Mucosa of descending colon (tissue), 3 donors: ENCODE measurements at regions not wholly inside any gene's neighbourhood (a gene's known extent, or its start where the extent isn't known, plus 50 kb on each side); places are given as distances from the start of the nearest gene placed in this dataset.

Experiments used
- ATAC-seq: fragments of 200-7000 bp; cut with Tn5 transposase; one replicate; pipeline ENCODE4 v1.9.1; 2020; ENCODE audit warnings: mild to moderate bottlenecking, moderate library complexity
- DNase-seq, 3 donors: peaks; one replicate each; pipeline ENCODE4 v3.0.0-alpha.2; 2020
- H3K36me3 ChIP-seq: fragments of 200-600 bp; one replicate; pipeline ENCODE4 v1.8.0; 2021; ENCODE audit warnings: low read depth, mild to moderate bottlenecking
- H3K4me1 ChIP-seq: fragments of 200-600 bp; one replicate; pipeline ENCODE4 v1.8.0; 2021; ENCODE audit warnings: low read depth, mild to moderate bottlenecking
- H3K4me3 ChIP-seq: fragments of 200-600 bp; one replicate; pipeline ENCODE4 v1.8.0; 2021; ENCODE audit warnings: mild to moderate bottlenecking
- H3K9me3 ChIP-seq: fragments of 200-600 bp; one replicate; pipeline ENCODE4 v1.8.0; 2021; ENCODE audit warnings: mild to moderate bottlenecking
- intact Hi-C, 2 donors: fragments of 100-400 bp; cut with DNase I in 1 of 2; cut with micrococcal nuclease in 1 of 2; formaldehyde crosslinking; loops; one replicate each; pipeline versions ENCODE4 v1.11.0 to v1.11.1; 2022; cut with DNase I, micrococcal nuclease
- TF ChIP-seq, protein P1 (sequence below): fragments of 200-600 bp; IDR thresholded peaks from one replicate; pipeline ENCODE4 v1.8.0; 2022; ENCODE audit warnings: antibody characterized with exemption, mild to moderate bottlenecking
- donor health status: DM: no; HTN: no; CAD: no; lungs with moderate emphysema.
- donor health status: DM: no; HTN: no; CAD: no.
- donor health status: DM: no; HTN: yes; CAD: no.

DNA sequence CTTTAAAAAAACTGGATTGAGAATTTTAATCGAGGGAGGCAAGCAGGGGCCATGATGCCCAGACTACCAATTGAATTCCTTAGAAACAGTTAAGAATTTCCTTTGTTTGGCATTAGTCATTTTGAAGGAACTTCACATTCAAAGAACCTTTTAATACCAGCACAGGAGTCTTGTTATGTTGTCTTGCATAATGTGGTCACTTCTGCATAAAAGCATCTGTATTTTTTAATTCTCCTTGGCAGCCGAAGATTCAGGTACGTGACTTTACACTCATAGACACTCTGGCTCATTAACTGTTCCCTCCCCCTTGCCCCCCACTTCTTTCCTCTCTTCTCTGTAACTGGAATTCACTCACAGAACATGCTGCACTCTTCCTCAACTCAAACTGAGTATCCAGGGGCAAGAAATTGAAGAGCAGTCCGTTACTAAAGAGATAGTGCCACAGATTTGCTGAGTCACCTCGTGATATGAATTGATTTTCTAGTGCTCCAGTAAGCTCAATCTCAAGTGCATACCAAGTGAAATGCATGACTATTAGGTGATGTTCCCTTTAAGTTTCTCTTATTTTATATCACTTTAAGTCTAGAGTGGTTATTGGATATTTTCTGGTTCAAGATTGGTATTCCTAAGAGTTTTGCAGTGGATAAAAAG lies 572.2 kb upstream of the SOX9 start:
- ATAC-seq (no peak), DNase-seq (no peak)
- H3K36me3 ChIP-seq, result no peaks in the 10 kb centered on the region
- H3K4me3 ChIP-seq, result no peak overlapping the region
- TF ChIP-seq, protein P1, sequence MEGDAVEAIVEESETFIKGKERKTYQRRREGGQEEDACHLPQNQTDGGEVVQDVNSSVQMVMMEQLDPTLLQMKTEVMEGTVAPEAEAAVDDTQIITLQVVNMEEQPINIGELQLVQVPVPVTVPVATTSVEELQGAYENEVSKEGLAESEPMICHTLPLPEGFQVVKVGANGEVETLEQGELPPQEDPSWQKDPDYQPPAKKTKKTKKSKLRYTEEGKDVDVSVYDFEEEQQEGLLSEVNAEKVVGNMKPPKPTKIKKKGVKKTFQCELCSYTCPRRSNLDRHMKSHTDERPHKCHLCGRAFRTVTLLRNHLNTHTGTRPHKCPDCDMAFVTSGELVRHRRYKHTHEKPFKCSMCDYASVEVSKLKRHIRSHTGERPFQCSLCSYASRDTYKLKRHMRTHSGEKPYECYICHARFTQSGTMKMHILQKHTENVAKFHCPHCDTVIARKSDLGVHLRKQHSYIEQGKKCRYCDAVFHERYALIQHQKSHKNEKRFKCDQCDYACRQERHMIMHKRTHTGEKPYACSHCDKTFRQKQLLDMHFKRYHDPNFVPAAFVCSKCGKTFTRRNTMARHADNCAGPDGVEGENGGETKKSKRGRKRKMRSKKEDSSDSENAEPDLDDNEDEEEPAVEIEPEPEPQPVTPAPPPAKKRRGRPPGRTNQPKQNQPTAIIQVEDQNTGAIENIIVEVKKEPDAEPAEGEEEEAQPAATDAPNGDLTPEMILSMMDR, result no peak
- intact Hi-C loops, result no loop called here
- H3K4me1 ChIP-seq, result no peaks in the 10 kb centered on the region
- H3K9me3 ChIP-seq, result no peaks in the 10 kb centered on the region

DNA sequence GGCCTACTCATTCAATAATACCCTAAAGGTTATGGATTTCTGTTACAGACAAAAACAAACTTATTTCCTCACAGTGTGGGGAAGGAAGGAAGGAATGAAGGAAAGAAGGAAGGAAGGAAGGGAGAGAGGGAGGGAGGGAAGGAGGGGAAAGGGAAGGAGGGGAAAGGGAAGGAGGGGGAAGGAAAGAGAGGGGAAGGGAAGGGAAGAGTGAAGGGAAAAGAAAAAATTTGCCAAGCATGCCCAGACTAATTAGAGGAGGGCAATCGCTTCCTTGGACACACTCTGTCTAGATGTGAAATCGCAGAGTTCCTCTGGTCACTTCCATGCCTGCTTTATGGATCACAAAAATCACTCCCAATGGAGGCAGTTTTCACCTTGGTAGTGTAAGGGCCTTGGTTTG lies 570.1 kb upstream of the SOX9 start:
- H3K36me3 ChIP-seq, result no peaks in the 10 kb centered on the region
- ATAC-seq, result no peak

DNA sequence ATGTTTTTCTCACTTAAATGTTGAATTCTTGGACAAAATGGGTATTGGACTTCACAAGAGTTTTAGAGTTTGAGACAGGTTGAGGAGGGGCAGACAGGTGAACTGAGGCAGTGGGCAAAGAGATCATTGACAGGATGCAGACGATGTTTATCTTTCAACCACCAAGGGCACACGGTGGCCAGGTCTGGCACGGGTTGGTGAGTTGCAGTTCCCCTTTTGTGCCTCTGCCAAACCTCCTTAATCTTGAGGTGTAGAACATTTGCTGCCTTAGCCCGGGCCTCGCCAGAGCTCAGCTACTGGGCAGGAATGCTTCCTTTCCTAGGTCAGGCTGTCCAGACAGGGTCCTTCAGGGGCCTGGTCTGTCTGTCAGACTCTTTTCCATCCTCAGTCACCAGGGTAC lies 567.4 kb upstream of the SOX9 start:
- H3K9me3 ChIP-seq, result no peaks in the 10 kb centered on the region
- H3K4me3 ChIP-seq, result no peak overlapping the region
- intact Hi-C loops, result no loop called here
- ATAC-seq, result no peak
- TF ChIP-seq, protein P1, result no peak
- DNase-seq, result no peak
- H3K36me3 ChIP-seq, result no peaks in the 10 kb centered on the region
- no peaks in the 10 kb centered on the region for H3K4me1 ChIP-seq

More for the DNA sequence above, 570.1 kb upstream of the SOX9 start:
- Histone ChIP-seq H3K9me3 (no peaks in the 10 kb centered on the region), H3K4me3 (no peak overlapping the region), H3K4me1 (no peaks in the 10 kb centered on the region)
- TF ChIP-seq, protein P1, result no peak
- intact Hi-C loops, result no loop called here
- DNase-seq, result no peak

DNA sequence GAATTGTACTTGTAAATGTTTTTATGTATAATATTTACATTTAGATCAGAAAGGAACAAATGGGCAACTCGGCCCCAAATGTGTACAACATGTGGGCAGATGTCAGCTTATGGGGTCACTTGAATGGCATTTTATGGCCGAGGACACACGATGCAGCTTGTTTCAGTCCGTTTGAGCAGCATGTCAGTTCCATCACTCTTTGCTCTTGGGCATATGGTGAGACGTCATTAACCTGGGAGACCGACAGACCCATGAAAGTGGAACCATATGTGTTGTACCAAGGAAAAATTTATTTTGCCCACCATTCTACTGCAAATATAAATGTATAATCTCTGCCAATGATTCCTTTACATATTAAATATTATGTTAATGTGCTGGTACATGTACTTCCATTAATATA lies 561.9 kb upstream of the SOX9 start:
- ATAC-seq, result no peak
- intact Hi-C loops, result no loop called here
- Histone ChIP-seq H3K36me3 (no peaks in the 10 kb centered on the region), H3K4me3 (no peak overlapping the region), H3K4me1 (no peaks in the 10 kb centered on the region), H3K9me3 (no peaks in the 10 kb centered on the region)
- no peak for DNase-seq
- TF ChIP-seq, protein P1, result no peak

DNA sequence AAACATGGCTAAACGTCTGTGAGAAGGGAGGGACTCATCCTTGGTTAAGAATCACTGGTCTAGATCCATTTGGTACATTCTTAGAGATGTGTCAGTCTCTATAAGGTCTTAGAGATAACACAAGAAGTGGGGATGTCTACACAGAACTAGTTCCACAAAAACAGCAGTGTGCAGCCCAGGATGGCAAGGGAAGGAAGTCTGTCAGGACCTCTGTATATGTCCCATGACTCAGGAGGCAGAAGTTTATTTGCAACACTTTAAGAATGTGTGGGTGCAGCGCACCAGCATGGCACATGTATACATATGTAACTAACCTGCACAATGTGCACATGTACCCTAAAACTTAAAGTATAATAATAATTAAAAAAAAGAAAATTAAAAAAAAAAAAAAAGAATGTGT lies 548.5 kb upstream of the SOX9 start:
- no peak for DNase-seq
- Histone ChIP-seq H3K36me3 (no peaks in the 10 kb centered on the region), H3K4me3 (no peak overlapping the region), H3K9me3 (no peaks in the 10 kb centered on the region), H3K4me1 (no peaks in the 10 kb centered on the region)
- no peak for ATAC-seq
- TF ChIP-seq, protein P1, result no peak
- intact Hi-C loops, result no loop called here

DNA sequence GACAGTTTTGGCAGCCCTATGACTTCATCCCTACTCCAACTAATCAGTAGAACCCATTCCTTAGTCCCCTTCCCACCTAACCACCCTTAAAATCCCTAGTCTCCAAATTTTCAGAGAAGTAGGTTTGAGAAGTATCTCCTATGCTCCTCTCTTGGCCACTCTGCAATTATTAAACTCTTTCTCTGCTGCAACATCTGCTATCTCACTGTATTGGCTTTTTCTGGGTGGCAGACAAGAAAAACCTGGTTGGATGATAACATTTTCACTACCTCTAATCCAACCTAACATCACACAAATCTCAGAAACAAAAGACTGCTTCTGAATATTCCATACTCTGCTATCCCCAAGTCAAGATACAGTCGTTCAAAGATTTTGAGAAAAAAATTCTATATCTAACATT lies 542.4 kb upstream of the SOX9 start:
- intact Hi-C loops, result no loop called here
- Histone ChIP-seq H3K4me1 (no peaks in the 10 kb centered on the region), H3K36me3 (no peaks in the 10 kb centered on the region), H3K9me3 (peaks cover 13% of the 10 kb centered on the region), H3K4me3 (no peak overlapping the region)
- DNase-seq (no peak), ATAC-seq (no peak)
- TF ChIP-seq, protein P1, result no peak
